H9 (cell line): ENCODE measurements at regions not wholly inside any gene's neighbourhood (a gene's known extent, or its start where the extent isn't known, plus 50 kb on each side); places are given as distances from the start of the nearest gene placed in this dataset.

Experiments
- DNase-seq: peaks from one replicate; pipeline ENCODE4 v3.0.0-alpha.2; 2017
- H2AFZ ChIP-seq: one replicate; pipeline ENCODE4 v1.6.1; 2013; ENCODE audit warnings: mild to moderate bottlenecking, low read length, control low read depth, moderate library complexity
- H2AK5ac ChIP-seq: 2 replicates; pipeline ENCODE4 v1.6.1; 2013; ENCODE audit warnings: low read length, control low read depth, mixed read lengths; ENCODE audit not compliant: insufficient read length
- H2BK120ac ChIP-seq: one replicate; pipeline ENCODE4 v1.6.1; 2013; ENCODE audit warnings: low read depth, mild to moderate bottlenecking, low read length, control low read depth, inconsistent platforms; ENCODE audit not compliant: poor library complexity, severe bottlenecking
- H2BK12ac ChIP-seq: 2 replicates; pipeline ENCODE4 v1.6.1; 2013; ENCODE audit warnings: low read length, control low read depth, mixed read lengths, low read depth; ENCODE audit not compliant: insufficient read length
- H2BK15ac ChIP-seq: 2 replicates; pipeline ENCODE4 v1.6.1; 2013; ENCODE audit warnings: low read depth, low read length, control low read depth
- H2BK20ac ChIP-seq: one replicate; pipeline ENCODE4 v1.6.1; 2013; ENCODE audit warnings: low read depth, mild to moderate bottlenecking, low read length, control low read depth, inconsistent platforms; ENCODE audit not compliant: poor library complexity, severe bottlenecking
- H2BK5ac ChIP-seq: 2 replicates; pipeline ENCODE4 v1.6.1; 2013; ENCODE audit warnings: low read length, control low read depth, mixed read lengths; ENCODE audit not compliant: insufficient read length
- H3K14ac ChIP-seq: 2 replicates; pipeline ENCODE4 v1.6.1; 2013; ENCODE audit warnings: low read length, control low read depth; ENCODE audit not compliant: insufficient read depth
- H3K18ac ChIP-seq: 2 replicates; pipeline ENCODE4 v1.6.1; 2013; ENCODE audit warnings: low read depth, mild to moderate bottlenecking, mixed read lengths, low read length, control low read depth; ENCODE audit not compliant: insufficient read length
- H3K23ac ChIP-seq: 2 replicates; pipeline ENCODE4 v1.6.1; 2013; ENCODE audit warnings: low read length, control low read depth, mixed read lengths, low read depth; ENCODE audit not compliant: insufficient read length
- H3K23me2 ChIP-seq: 2 replicates; pipeline ENCODE4 v1.6.1; 2013; ENCODE audit warnings: low read depth, mild to moderate bottlenecking, mixed read lengths, low read length, control low read depth; ENCODE audit not compliant: insufficient read length, poor library complexity, severe bottlenecking
- H3K27ac ChIP-seq: 2 replicates; pipeline ENCODE4 v1.5.1; 2013; ENCODE audit warnings: low read length, control low read depth, mixed read lengths, low read depth; ENCODE audit not compliant: insufficient read length
- H3K27me3 ChIP-seq: 2 replicates; pipeline ENCODE4 v1.6.1; 2013; ENCODE audit warnings: low read length, control low read depth, inconsistent platforms; ENCODE audit not compliant: insufficient read depth
- H3K4ac ChIP-seq: 2 replicates; pipeline ENCODE4 v1.6.1; 2013; ENCODE audit warnings: low read depth, mild to moderate bottlenecking, control low read depth, inconsistent platforms, low read length, moderate library complexity
- H3K4me1 ChIP-seq: 2 replicates; pipeline ENCODE4 v1.6.1; 2013; ENCODE audit warnings: low read length, control low read depth, inconsistent platforms; ENCODE audit not compliant: insufficient read depth
- H3K4me2 ChIP-seq: 2 replicates; pipeline ENCODE4 v1.6.1; 2013; ENCODE audit warnings: low read length, control low read depth, mixed read lengths; ENCODE audit not compliant: insufficient read length, insufficient read depth
- H3K56ac ChIP-seq: 2 replicates; pipeline ENCODE4 v1.6.1; 2013; ENCODE audit warnings: low read depth, mild to moderate bottlenecking, mixed read lengths, low read length, control low read depth; ENCODE audit not compliant: insufficient read length
- H3K79me1 ChIP-seq: 2 replicates; pipeline ENCODE4 v1.6.1; 2013; ENCODE audit warnings: low read depth, mild to moderate bottlenecking, moderate library complexity, low read length, control low read depth, inconsistent platforms; ENCODE audit not compliant: insufficient read depth, poor library complexity, severe bottlenecking
- H3K79me2 ChIP-seq: 2 replicates; pipeline ENCODE4 v1.6.1; 2013; ENCODE audit warnings: low read length, control low read depth, inconsistent platforms; ENCODE audit not compliant: insufficient read depth
- H3K9ac ChIP-seq: 2 replicates; pipeline ENCODE4 v1.6.1; 2013; ENCODE audit warnings: low read length, control low read depth, mixed read lengths; ENCODE audit not compliant: insufficient read length; ENCODE audit errors: extremely low read depth
- H3K9me3 ChIP-seq: one replicate; pipeline ENCODE4 v1.6.1; 2013; ENCODE audit warnings: low read depth, low read length, inconsistent platforms; ENCODE audit not compliant: control insufficient read depth
- H3T11ph ChIP-seq: one replicate; pipeline ENCODE4 v1.6.1; 2013; ENCODE audit warnings: mild to moderate bottlenecking, low read length, control low read depth, inconsistent platforms
- H4K20me1 ChIP-seq: one replicate; pipeline ENCODE4 v1.6.1; 2013; ENCODE audit not compliant: control insufficient read depth, insufficient read length, insufficient read depth
- H4K5ac ChIP-seq: 2 replicates; pipeline ENCODE4 v1.6.1; 2013; ENCODE audit warnings: low read depth, mild to moderate bottlenecking, mixed read lengths, low read length, control low read depth; ENCODE audit not compliant: insufficient read length
- H4K8ac ChIP-seq: replicated peaks from 2 replicates; pipeline ENCODE4 v1.6.1; 2013; ENCODE audit warnings: low read length, control low read depth, mixed read lengths, low read depth; ENCODE audit not compliant: insufficient read length
- H4K91ac ChIP-seq: 2 replicates; pipeline ENCODE4 v1.6.1; 2013; ENCODE audit warnings: low read depth, mild to moderate bottlenecking, moderate library complexity, mixed read lengths, low read length, control low read depth; ENCODE audit not compliant: insufficient read length
- H3K27ac Mint-ChIP-seq, 3 experiments: 2 replicates in 2 of 3; 3 replicates in 1 of 3; pipeline ENCODE4 v1.8.0; 2020 to 2021; ENCODE audit warnings: mixed read lengths in 3 of 3, mild to moderate bottlenecking in 1 of 3, moderate library complexity in 1 of 3
- H3K27me3 Mint-ChIP-seq: 2 replicates; pipeline ENCODE4 v1.8.0; 2021; ENCODE audit warnings: low read depth, mild to moderate bottlenecking, moderate library complexity, mixed read lengths
- H3K36me3 Mint-ChIP-seq, 3 experiments: 2 replicates in 2 of 3; 3 replicates in 1 of 3; pipeline ENCODE4 v1.8.0; 2020 to 2021; ENCODE audit warnings: low read depth in 3 of 3, mixed read lengths in 3 of 3; ENCODE audit not compliant: insufficient read depth in 1 of 3
- H3K4me1 Mint-ChIP-seq, 2 experiments: 2 replicates each; pipeline ENCODE4 v1.8.0; 2020; ENCODE audit warnings: mixed read lengths in 2 of 2
- H3K4me3 Mint-ChIP-seq, 2 experiments: 2 replicates in 1 of 2; 3 replicates in 1 of 2; pipeline ENCODE4 v1.8.0; 2020 to 2021; ENCODE audit warnings: mild to moderate bottlenecking in 2 of 2, mixed read lengths in 2 of 2, moderate library complexity in 1 of 2
- H3K9me3 Mint-ChIP-seq, 2 experiments: 2 replicates in 1 of 2; 3 replicates in 1 of 2; pipeline ENCODE4 v1.8.0; 2020; ENCODE audit warnings: mild to moderate bottlenecking in 2 of 2, mixed read lengths in 2 of 2, moderate library complexity in 1 of 2
- WGBS: extraction: QIAGEN DNeasy Blood & Tissue Kit; methylation state at CpG from one replicate; pipeline ENCODE4 v1.1.7; 2013; ENCODE audit warnings: missing lambda C conversion rate, low lambda C conversion rate, mixed read lengths; ENCODE audit not compliant: insufficient read length; ENCODE audit errors: extremely low coverage; 5-methylcytosine and 5-hydroxymethylcytosine counted together
- TF ChIP-seq, protein P1 (sequence below): fragments of 200-600 bp; sonication (generic); conservative IDR thresholded peaks from 3 replicates; pipeline ENCODE4 v1.8.0; 2021; ENCODE audit warnings: antibody characterized with exemption, mild to moderate bottlenecking

DNA sequence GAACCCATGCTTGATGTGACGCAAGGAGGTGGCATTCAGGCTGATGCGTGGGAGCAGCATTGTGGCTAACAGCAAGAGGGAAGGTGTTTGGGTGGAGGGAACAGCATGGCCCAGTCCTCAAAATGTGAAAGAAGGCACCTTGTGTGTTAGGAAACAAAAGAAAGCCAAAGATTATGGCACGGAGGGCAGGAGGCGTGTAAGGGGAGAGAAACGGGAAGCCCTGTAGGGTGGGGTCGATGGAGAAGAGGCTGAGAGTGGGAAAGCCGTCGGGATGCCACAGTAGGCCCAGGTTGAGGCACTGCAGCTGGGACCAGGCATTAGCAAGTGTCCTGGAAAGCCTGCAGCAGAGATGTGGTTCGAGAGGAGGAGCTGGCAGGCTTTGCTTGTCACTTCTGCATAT lies 241.1 kb downstream of the GADD45G start:
- DNase-seq, result peak; percentile 20
- H3K9me3 Mint-ChIP-seq, result peaks cover 0 to 6% of the 10 kb centered on the region in 2 experiments; a peak in 4 of 5 replicates
- H3K27me3 Mint-ChIP-seq, result peaks cover 7% of the 10 kb centered on the region
- Histone ChIP-seq H2AFZ (no peak overlapping the region), H3K4ac (no peak overlapping the region), H3K27ac (no peak overlapping the region), H3K56ac (no peak overlapping the region), H3K18ac (no peak overlapping the region), H3T11ph (no peak overlapping the region), H3K27me3 (no peaks in the 10 kb centered on the region), H2BK5ac (no peak overlapping the region), H3K4me2 (no peak overlapping the region), H2BK120ac (no peak overlapping the region), H3K9ac (no peak overlapping the region), H2BK12ac (no peak overlapping the region), H3K23me2 (no peaks in the 10 kb centered on the region), H3K79me2 (no peaks in the 10 kb centered on the region), H4K91ac (no peak overlapping the region), H3K4me1 (no peaks in the 10 kb centered on the region), H3K14ac (no peak overlapping the region), H3K79me1 (no peaks in the 10 kb centered on the region), H2AK5ac (no peak overlapping the region), H4K8ac (no peak overlapping the region), H2BK20ac (no peak overlapping the region), H4K5ac (no peak overlapping the region), H3K9me3 (no peaks in the 10 kb centered on the region), H2BK15ac (no peak overlapping the region), H4K20me1 (no peaks in the 10 kb centered on the region), H3K23ac (no peak overlapping the region)
- TF ChIP-seq, protein P1, sequence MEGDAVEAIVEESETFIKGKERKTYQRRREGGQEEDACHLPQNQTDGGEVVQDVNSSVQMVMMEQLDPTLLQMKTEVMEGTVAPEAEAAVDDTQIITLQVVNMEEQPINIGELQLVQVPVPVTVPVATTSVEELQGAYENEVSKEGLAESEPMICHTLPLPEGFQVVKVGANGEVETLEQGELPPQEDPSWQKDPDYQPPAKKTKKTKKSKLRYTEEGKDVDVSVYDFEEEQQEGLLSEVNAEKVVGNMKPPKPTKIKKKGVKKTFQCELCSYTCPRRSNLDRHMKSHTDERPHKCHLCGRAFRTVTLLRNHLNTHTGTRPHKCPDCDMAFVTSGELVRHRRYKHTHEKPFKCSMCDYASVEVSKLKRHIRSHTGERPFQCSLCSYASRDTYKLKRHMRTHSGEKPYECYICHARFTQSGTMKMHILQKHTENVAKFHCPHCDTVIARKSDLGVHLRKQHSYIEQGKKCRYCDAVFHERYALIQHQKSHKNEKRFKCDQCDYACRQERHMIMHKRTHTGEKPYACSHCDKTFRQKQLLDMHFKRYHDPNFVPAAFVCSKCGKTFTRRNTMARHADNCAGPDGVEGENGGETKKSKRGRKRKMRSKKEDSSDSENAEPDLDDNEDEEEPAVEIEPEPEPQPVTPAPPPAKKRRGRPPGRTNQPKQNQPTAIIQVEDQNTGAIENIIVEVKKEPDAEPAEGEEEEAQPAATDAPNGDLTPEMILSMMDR, result no peak
- H3K4me3 Mint-ChIP-seq, result no peak overlapping the region
- H3K4me1 Mint-ChIP-seq, result peaks cover 16 to 19% of the 10 kb centered on the region in 2 experiments
- no CpG with 5 or more reads among the region's 9 CpGs for WGBS
- peak overlapping the region in 1 of 3 experiments; percentile 17; a peak in 1 of 7 replicates for H3K27ac Mint-ChIP-seq
- H3K36me3 Mint-ChIP-seq, result peaks cover 0 to 2% (median 0%) of the 10 kb centered on the region in 3 experiments; a peak in 1 of 7 replicates
